ENCODE measurements at regions not wholly inside any gene's neighbourhood (a gene's known extent, or its start where the extent isn't known, plus 50 kb on each side); places are given as distances from the start of the nearest gene placed in this dataset.

- Histone ChIP-seq H3K4me3 (ENCODE audit: low read depth in 2 of 2, low read length in 2 of 2) (no peak overlapping the region), H3K27me3 (ENCODE audit: control insufficient read depth, insufficient read depth, low read length) (peaks cover 2% of the 10 kb centered on the region; the same call in 1 of the 2 replicates), H3K4me1 (ENCODE audit: control insufficient read depth, insufficient read depth, low read length) (no peaks in the 10 kb centered on the region), H3K36me3 (ENCODE audit: control insufficient read depth, insufficient read depth, low read length) (no peaks in the 10 kb centered on the region), H3K27ac (ENCODE audit: low read length) (no peak overlapping the region), H3K9me3 (ENCODE audit: control insufficient read depth, insufficient read depth, low read depth, low read length) (no peaks in the 10 kb centered on the region)
- TF ChIP-seq POLR2AphosphoS5 (IDR thresholded peaks at IDR 0.05; ENCODE audit: low read depth, low read length) (no peak), REST (IDR thresholded peaks at IDR 0.05; ENCODE audit: insufficient read depth in 1 of 2, low read depth in 2 of 2, low read length in 1 of 2) (no peak), CTCF (IDR thresholded peaks at IDR 0.05) (no peak), SIN3A (IDR thresholded peaks at IDR 0.05; ENCODE audit: borderline replicate concordance, insufficient read depth, low read depth, low read length) (no peak), TCF7L2 (IDR thresholded peaks at IDR 0.05; ENCODE audit: low read depth, low read length) (no peak)
- POLR2A ChIA-PET, result no interaction called here
- CTCF ChIA-PET, result no interaction called here
- ATAC-seq, result no peak
- intact Hi-C loops (cut with micrococcal nuclease; ENCODE audit: unreplicated experiment), result no loop called here
- no peak for DNase-seq (ENCODE audit: low read depth, low spot score)
- in situ Hi-C loops (cut with HindIII; ENCODE audit: low pct_unique_long_range_greater_than_20kb, low sequenced_read_pairs), result no loop called here
- no TSS peak for BruUV-seq (replicated peaks)
These were observed 102.7 kb upstream of the MTNR1B start for GRCh38 chr11:92866679-92867282.

DNA sequence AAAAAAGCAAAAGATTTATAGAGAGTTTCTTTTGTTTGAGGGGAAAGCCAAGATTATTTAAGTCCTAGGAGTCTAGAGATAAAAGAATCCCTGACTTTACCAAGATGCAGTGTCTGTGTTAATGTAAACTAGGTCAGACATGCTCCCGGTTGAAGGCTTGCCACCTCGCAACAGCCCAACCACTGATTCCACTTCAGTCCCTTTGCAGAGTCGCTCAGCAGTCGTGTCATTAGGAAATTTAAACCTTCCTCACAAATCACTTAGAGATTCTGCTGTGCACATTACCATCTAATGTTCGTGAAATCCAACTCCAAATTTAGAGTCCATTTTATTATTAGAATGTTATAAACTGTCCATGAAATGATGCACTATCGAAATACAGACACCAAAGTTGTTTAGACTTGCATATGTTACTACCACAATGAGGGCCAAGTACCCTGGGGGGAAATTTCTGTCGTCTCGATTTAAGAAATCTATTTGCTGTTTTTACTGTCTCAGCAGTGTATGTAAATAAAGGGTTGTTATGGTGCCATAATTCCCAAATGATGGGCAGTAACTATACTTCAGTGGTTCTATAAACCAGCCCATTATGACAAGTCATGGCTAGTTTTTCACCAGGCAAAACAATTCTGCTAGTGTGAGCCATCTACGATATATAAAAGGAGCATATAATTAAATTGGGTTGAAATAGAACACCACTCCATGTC lies 101.4 kb upstream of the MTNR1B start:
- Histone ChIP-seq H3K9me3 (ENCODE audit: control insufficient read depth, insufficient read depth, low read depth, low read length) (no peaks in the 10 kb centered on the region), H3K4me3 (ENCODE audit: low read depth in 2 of 2, low read length in 2 of 2) (no peak overlapping the region), H3K27ac (ENCODE audit: low read length) (no peak overlapping the region), H3K4me1 (ENCODE audit: control insufficient read depth, insufficient read depth, low read length) (no peaks in the 10 kb centered on the region), H3K36me3 (ENCODE audit: control insufficient read depth, insufficient read depth, low read length) (no peaks in the 10 kb centered on the region), H3K27me3 (ENCODE audit: control insufficient read depth, insufficient read depth, low read length) (0 out of 2 replicates have a peak, but pooled peaks cover 4% of the 10 kb centered on the region)
- TF ChIP-seq SIN3A (IDR thresholded peaks at IDR 0.05; ENCODE audit: borderline replicate concordance, insufficient read depth, low read depth, low read length), result no peak
- ChIA-PET CTCF (no interaction called here), POLR2A (interaction anchor here (0.5 kb wide), 1 partner anchor 12 kb away, joined by 4 read pairs; no protein-coding TSS in a partner anchor)
- in situ Hi-C loops (cut with HindIII; ENCODE audit: low pct_unique_long_range_greater_than_20kb, low sequenced_read_pairs) (no loop called here), intact Hi-C loops (cut with micrococcal nuclease; ENCODE audit: unreplicated experiment) (no loop called here)
- no TSS peak for BruUV-seq (replicated peaks)
- no peak for DNase-seq (ENCODE audit: low read depth, low spot score)
- no peak for ATAC-seq

- intact Hi-C loops (cut with micrococcal nuclease; ENCODE audit: unreplicated experiment), result no loop called here
- in situ Hi-C loops (cut with HindIII; ENCODE audit: low pct_unique_long_range_greater_than_20kb, low sequenced_read_pairs), result no loop called here
- TF ChIP-seq REST (IDR thresholded peaks at IDR 0.05; ENCODE audit: insufficient read depth in 1 of 2, low read depth in 2 of 2, low read length in 1 of 2) (no peak), CTCF (IDR thresholded peaks at IDR 0.05) (no peak), SIN3A (IDR thresholded peaks at IDR 0.05; ENCODE audit: borderline replicate concordance, insufficient read depth, low read depth, low read length) (no peak), TCF7L2 (IDR thresholded peaks at IDR 0.05; ENCODE audit: low read depth, low read length) (no peak), POLR2AphosphoS5 (IDR thresholded peaks at IDR 0.05; ENCODE audit: low read depth, low read length) (no peak)
- ATAC-seq, result no peak
- no peak for DNase-seq (ENCODE audit: low read depth, low spot score)
- no peaks in the 10 kb centered on the region for H3K36me3 ChIP-seq (ENCODE audit: control insufficient read depth, insufficient read depth, low read length)
- ChIA-PET POLR2A (no interaction called here), CTCF (no interaction called here)
- peaks cover 8% of the 10 kb centered on the region; the same call in 1 of the 2 replicates for H3K27me3 ChIP-seq (ENCODE audit: control insufficient read depth, insufficient read depth, low read length)
- no peak overlapping the region for H3K4me3 ChIP-seq (ENCODE audit: low read depth in 2 of 2, low read length in 2 of 2)
- no peak overlapping the region for H3K27ac ChIP-seq (ENCODE audit: low read length)
- BruUV-seq (replicated peaks), result no TSS peak
- no peaks in the 10 kb centered on the region for H3K4me1 ChIP-seq (ENCODE audit: control insufficient read depth, insufficient read depth, low read length)
- no peaks in the 10 kb centered on the region for H3K9me3 ChIP-seq (ENCODE audit: control insufficient read depth, insufficient read depth, low read depth, low read length)
These were observed 99.7 kb upstream of the MTNR1B start for GRCh38 chr11:92869716-92870115.

Measured in Panc1 (cell line).